Colonic mucosa (tissue), 4 donors: ENCODE measurements at regions not wholly inside any gene's neighbourhood (a gene's known extent, or its start where the extent isn't known, plus 50 kb on each side); places are given as distances from the start of the nearest gene placed in this dataset.

Experiments
- DNase-seq: peaks from one replicate; pipeline ENCODE4 v3.0.0-alpha.2; 2020
- H3K27ac ChIP-seq: fragments of 200-600 bp; one replicate; pipeline ENCODE4 v1.8.0; 2021
- H3K27me3 ChIP-seq: fragments of 200-600 bp; one replicate; pipeline ENCODE4 v1.8.0; 2021
- H3K36me3 ChIP-seq: fragments of 200-600 bp; one replicate; pipeline ENCODE4 v1.8.0; 2021
- H3K4me1 ChIP-seq: fragments of 200-600 bp; one replicate; pipeline ENCODE4 v1.8.0; 2021; ENCODE audit warnings: mild to moderate bottlenecking
- H3K4me3 ChIP-seq: fragments of 200-600 bp; one replicate; pipeline ENCODE4 v1.8.0; 2021
- H3K9ac ChIP-seq, 2 donors: one replicate each; pipeline ENCODE4 v1.7.0; 2013; ENCODE audit warnings: control low read depth in 2 of 2, low read depth in 2 of 2, low read length in 2 of 2
- H3K9me3 ChIP-seq: fragments of 200-600 bp; one replicate; pipeline ENCODE4 v1.8.0; 2021
- CTCF ChIP-seq: fragments of 200-600 bp; IDR thresholded peaks from one replicate; pipeline ENCODE4 v1.8.0; 2022; ENCODE audit warnings: antibody characterized with exemption, mild to moderate bottlenecking
- intact Hi-C: fragments of 100-400 bp; cut with DNase I; formaldehyde crosslinking; loops from one replicate; pipeline ENCODE4 v1.14.1; 2022
- donor health status: healthy.
- donor health status: DM: no; HTN: no; CAD: no.
- donor health status: DM: no; HTN: no; CAD: no.

- no peaks in the 10 kb centered on the region for H3K36me3 ChIP-seq
- no peak overlapping the region for H3K9ac ChIP-seq
- intact Hi-C loops, result no loop called here
- no peak for TF ChIP-seq CTCF
- H3K27ac ChIP-seq, result no peak overlapping the region
- H3K4me3 ChIP-seq, result no peak overlapping the region
- no peaks in the 10 kb centered on the region for H3K4me1 ChIP-seq
- no peaks in the 10 kb centered on the region for H3K9me3 ChIP-seq
- H3K27me3 ChIP-seq, result no peaks in the 10 kb centered on the region
- no peak for DNase-seq
These were observed 89.4 kb upstream of the CNTLN start for GRCh38 chr9:17045381-17045940.

GRCh38 chr9:17031546-17031945, 103.3 kb upstream of the CNTLN start:
- no peaks in the 10 kb centered on the region for H3K9me3 ChIP-seq

GRCh38 chr9:17025281-17025680, 109.6 kb upstream of the CNTLN start:
- DNase-seq, result no peak
- intact Hi-C loops, result no loop called here
- TF ChIP-seq CTCF, result no peak
- Histone ChIP-seq H3K9ac (no peak overlapping the region), H3K4me3 (no peak overlapping the region), H3K27me3 (no peaks in the 10 kb centered on the region), H3K27ac (no peak overlapping the region), H3K9me3 (no peaks in the 10 kb centered on the region), H3K36me3 (no peaks in the 10 kb centered on the region), H3K4me1 (no peaks in the 10 kb centered on the region)

More at GRCh38 chr9:17031546-17031945, 103.3 kb upstream of the CNTLN start:
- Histone ChIP-seq H3K4me3 (no peak overlapping the region), H3K27me3 (no peaks in the 10 kb centered on the region), H3K27ac (no peak overlapping the region), H3K36me3 (no peaks in the 10 kb centered on the region), H3K9ac (no peak overlapping the region), H3K4me1 (no peaks in the 10 kb centered on the region)
- no peak for TF ChIP-seq CTCF
- intact Hi-C loops, result no loop called here
- DNase-seq, result no peak

- DNase-seq, result no peak
- Histone ChIP-seq H3K27ac (no peak overlapping the region), H3K4me1 (no peaks in the 10 kb centered on the region), H3K36me3 (no peaks in the 10 kb centered on the region), H3K27me3 (no peaks in the 10 kb centered on the region), H3K9ac (no peak overlapping the region), H3K4me3 (no peak overlapping the region), H3K9me3 (no peaks in the 10 kb centered on the region)
- intact Hi-C loops, result no loop called here
- no peak for TF ChIP-seq CTCF
These were observed 110.7 kb upstream of the CNTLN start for GRCh38 chr9:17024129-17024528.

GRCh38 chr9:17021387-17021970, 113.4 kb upstream of the CNTLN start:
- H3K27me3 ChIP-seq, result no peaks in the 10 kb centered on the region
- no peak for TF ChIP-seq CTCF
- no peak overlapping the region for H3K4me3 ChIP-seq
- H3K4me1 ChIP-seq, result no peaks in the 10 kb centered on the region
- intact Hi-C loops, result no loop called here
- no peaks in the 10 kb centered on the region for H3K36me3 ChIP-seq
- H3K27ac ChIP-seq, result no peak overlapping the region
- H3K9ac ChIP-seq, result no peak overlapping the region
- no peaks in the 10 kb centered on the region for H3K9me3 ChIP-seq
- DNase-seq, result no peak
